ENCODE measurements at regions not wholly inside any gene's neighbourhood (a gene's known extent, or its start where the extent isn't known, plus 50 kb on each side); places are given as distances from the start of the nearest gene placed in this dataset.

DNA sequence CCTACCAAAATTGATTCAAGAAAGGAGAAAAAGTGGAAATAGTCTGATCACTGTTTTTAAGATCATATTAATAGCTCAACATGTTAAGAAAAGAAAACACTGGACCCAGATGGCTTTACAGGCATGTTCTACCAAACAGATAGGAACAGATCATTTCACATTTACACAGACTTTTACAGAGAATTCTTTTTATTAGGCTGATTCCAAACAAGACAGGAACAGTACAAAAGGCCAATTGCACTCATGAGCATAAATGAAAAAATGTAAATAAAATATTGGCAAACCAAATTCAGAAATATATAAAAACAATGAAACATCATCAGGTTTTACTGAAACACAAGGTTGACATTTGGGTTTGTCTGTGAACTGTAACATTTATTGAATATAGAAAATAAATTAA lies 106.5 kb downstream of the WNT5A start:
- no peak overlapping the region for H3K27ac ChIP-seq

DNA sequence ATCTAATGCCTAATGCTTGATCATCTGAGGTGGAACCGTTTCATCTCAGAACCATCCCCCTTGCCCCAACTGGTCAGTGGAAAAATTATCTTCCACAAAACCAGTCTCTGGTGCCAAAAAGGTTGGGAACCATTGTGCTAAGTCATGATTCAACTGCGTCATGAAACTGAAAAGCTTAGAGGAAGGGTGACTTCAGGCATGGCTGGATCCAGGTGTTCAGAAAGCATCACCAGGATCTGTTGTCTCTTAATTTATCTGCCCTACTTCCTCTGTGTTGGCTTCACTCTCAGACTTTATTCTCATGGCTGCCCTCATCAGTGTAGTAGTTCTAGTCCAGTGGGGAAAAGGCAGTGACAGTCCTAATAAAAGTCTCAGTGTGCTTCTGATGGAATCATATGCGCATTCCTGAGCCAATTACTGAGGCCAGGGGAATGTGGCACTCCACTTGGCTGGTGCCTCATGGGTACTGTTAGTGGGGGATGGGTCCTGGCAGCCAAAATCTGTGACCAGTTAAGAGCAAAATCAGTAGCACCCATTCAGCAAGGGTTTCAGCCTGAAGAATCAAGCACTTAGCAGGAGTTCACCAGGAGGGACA lies 110.3 kb downstream of the WNT5A start:
- Histone ChIP-seq H3K27me3 (no peaks in the 10 kb centered on the region), H3K9me3 (no peaks in the 10 kb centered on the region), H3K27ac (no peak overlapping the region), H3K4me1 (no peaks in the 10 kb centered on the region), H3K36me3 (no peaks in the 10 kb centered on the region), H3K4me3 (no peak overlapping the region)
- DNase-seq = no peak
- intact Hi-C loops (cut with DNase I; ENCODE audit: low total_unique reads) = no loop called here
- no peak for TF ChIP-seq POLR2A (IDR thresholded peaks at IDR 0.05)
- in situ Hi-C loops (cut with MboI; ENCODE audit: low pct_ligation_motif_present in 1 of 4, low pct_unique_long_range_greater_than_20kb in 1 of 4, low sequenced_read_pairs in 3 of 4) = no loop called here
- WGBS, 2 donors (ENCODE audit: low coverage in 1 of 2) = 86 to 100% methylated on average over 1 to 3 of the region's 3 CpGs

More for the DNA sequence above, 106.5 kb downstream of the WNT5A start:
- no peaks in the 10 kb centered on the region for H3K4me1 ChIP-seq
- H3K36me3 ChIP-seq = no peaks in the 10 kb centered on the region
- no peak overlapping the region for H3K4me3 ChIP-seq
- no peak for DNase-seq
- H3K27me3 ChIP-seq = no peaks in the 10 kb centered on the region
- intact Hi-C loops (cut with DNase I; ENCODE audit: low total_unique reads) (no loop called here), in situ Hi-C loops (cut with MboI; ENCODE audit: low pct_ligation_motif_present in 1 of 4, low pct_unique_long_range_greater_than_20kb in 1 of 4, low sequenced_read_pairs in 3 of 4) (no loop called here)
- no peaks in the 10 kb centered on the region for H3K9me3 ChIP-seq
- TF ChIP-seq, protein P1, sequence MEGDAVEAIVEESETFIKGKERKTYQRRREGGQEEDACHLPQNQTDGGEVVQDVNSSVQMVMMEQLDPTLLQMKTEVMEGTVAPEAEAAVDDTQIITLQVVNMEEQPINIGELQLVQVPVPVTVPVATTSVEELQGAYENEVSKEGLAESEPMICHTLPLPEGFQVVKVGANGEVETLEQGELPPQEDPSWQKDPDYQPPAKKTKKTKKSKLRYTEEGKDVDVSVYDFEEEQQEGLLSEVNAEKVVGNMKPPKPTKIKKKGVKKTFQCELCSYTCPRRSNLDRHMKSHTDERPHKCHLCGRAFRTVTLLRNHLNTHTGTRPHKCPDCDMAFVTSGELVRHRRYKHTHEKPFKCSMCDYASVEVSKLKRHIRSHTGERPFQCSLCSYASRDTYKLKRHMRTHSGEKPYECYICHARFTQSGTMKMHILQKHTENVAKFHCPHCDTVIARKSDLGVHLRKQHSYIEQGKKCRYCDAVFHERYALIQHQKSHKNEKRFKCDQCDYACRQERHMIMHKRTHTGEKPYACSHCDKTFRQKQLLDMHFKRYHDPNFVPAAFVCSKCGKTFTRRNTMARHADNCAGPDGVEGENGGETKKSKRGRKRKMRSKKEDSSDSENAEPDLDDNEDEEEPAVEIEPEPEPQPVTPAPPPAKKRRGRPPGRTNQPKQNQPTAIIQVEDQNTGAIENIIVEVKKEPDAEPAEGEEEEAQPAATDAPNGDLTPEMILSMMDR (IDR thresholded peaks at IDR 0.05) = no peak
- no peak for TF ChIP-seq POLR2AphosphoS5 (IDR thresholded peaks at IDR 0.05)
- no peak for TF ChIP-seq POLR2A (IDR thresholded peaks at IDR 0.05)
- no peak for TF ChIP-seq EP300 (IDR thresholded peaks at IDR 0.05; ENCODE audit: low read depth)

DNA sequence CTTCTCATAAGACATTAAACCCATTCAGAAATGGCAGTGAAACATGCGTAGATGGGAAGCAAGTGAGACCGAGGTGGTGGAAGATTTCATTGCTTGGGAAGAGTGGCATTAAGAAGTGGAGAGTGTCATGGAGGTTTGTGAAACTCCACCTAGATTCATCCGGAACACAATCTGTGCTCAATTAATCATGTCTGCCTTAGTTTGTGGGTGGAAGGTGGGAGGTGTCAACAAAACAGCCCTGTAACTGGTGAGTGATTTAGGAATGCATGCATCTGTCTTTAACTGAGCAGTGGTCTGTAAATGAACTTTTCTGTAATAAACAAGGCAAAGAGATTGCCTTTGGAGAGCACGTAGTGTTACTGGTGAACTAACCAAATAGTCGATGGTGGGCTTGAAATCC lies 113.7 kb downstream of the WNT5A start:
- H3K36me3 ChIP-seq = no peaks in the 10 kb centered on the region
- in situ Hi-C loops (cut with MboI; ENCODE audit: low pct_ligation_motif_present in 1 of 4, low pct_unique_long_range_greater_than_20kb in 1 of 4, low sequenced_read_pairs in 3 of 4) (no loop called here), intact Hi-C loops (cut with DNase I; ENCODE audit: low total_unique reads) (no loop called here)
- H3K4me3 ChIP-seq = no peak overlapping the region
- no peaks in the 10 kb centered on the region for H3K27me3 ChIP-seq
- no peak for DNase-seq
- TF ChIP-seq POLR2AphosphoS5 (IDR thresholded peaks at IDR 0.05) = no peak
- TF ChIP-seq, protein P1 (IDR thresholded peaks at IDR 0.05) = no peak
- TF ChIP-seq EP300 (IDR thresholded peaks at IDR 0.05; ENCODE audit: low read depth) = no peak
- no peak for TF ChIP-seq POLR2A (IDR thresholded peaks at IDR 0.05)
- WGBS, 2 donors (ENCODE audit: low coverage in 1 of 2) = 84 to 94% methylated on average over 5 of the region's 5 CpGs
- no peak overlapping the region for H3K27ac ChIP-seq
- H3K4me1 ChIP-seq = peaks cover 0 to 4% (median 0%) of the 10 kb centered on the region in 4 donors
- no peaks in the 10 kb centered on the region for H3K9me3 ChIP-seq

DNA sequence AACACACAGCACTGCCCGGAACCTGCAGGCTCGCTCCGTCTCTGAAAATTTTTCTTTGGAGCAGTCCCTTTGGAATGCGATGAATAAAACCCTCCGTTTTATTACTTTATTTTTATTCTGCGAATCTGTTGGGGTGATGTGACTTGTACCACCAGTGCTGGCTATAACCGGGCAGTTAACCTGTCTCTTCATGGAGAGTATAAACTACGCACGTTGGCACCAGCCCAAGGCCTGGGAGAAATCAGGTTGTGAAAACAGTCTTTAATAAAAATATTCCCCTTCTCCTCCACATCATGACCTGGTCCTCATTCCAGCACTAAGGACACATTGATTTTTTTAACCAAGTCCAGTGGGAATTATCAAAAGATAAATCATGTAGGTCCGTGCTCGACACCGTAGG lies 116.8 kb downstream of the WNT5A start:
- no peaks in the 10 kb centered on the region for H3K36me3 ChIP-seq
- TF ChIP-seq POLR2A (IDR thresholded peaks at IDR 0.05) = no peak
- TF ChIP-seq POLR2AphosphoS5 (IDR thresholded peaks at IDR 0.05) = peak in 1 of 3 donors; percentile 54
- H3K27me3 ChIP-seq = no peaks in the 10 kb centered on the region
- no peak for DNase-seq
- WGBS, 2 donors (ENCODE audit: low coverage in 1 of 2) = 70 to 83% methylated on average over 9 to 12 of the region's 12 CpGs
- no peaks in the 10 kb centered on the region for H3K9me3 ChIP-seq
- peaks cover 0 to 4% (median 0%) of the 10 kb centered on the region in 4 donors for H3K4me1 ChIP-seq
- H3K4me3 ChIP-seq = no peak overlapping the region
- in situ Hi-C loops (cut with MboI; ENCODE audit: low pct_ligation_motif_present in 1 of 4, low pct_unique_long_range_greater_than_20kb in 1 of 4, low sequenced_read_pairs in 3 of 4) = no loop called here
- intact Hi-C loops (cut with DNase I; ENCODE audit: low total_unique reads) = no loop called here
- H3K27ac ChIP-seq = no peak overlapping the region

DNA sequence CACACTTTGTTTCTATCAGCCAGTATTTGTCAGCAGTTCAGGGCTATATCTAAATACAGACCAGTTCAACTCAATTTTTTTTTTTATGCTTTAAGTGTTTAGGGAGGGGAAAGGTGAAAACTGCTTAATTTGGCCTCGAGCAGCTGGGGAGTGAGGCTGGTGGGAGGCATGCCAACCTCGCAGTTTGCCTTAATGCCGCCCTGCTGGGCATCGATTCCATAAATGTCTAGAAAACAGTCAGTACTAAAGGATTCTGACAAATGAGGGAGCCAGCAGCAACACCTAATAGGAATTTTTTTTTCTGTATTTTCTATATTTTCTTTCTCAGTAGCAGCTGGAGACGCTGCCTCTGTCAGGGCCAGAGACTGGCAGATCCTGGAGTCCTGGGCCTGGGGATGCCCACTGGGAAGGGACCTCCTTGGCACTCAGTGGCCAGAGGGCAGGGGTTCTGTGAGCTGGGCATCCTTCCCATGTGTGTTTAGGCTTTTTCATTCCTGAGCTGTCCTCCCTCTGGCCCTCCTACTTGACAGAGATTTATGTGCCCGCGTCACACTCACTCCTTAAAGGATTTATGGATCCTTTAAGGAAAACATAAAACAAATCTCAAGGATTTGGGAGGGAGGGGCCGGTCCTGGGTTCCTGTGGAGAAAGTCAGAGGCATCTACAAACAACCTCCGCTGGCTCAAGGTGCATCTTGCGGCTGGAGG lies 117.8 kb downstream of the WNT5A start:
- TF ChIP-seq, protein P1 (IDR thresholded peaks at IDR 0.05) = no peak
- TF ChIP-seq EP300 (IDR thresholded peaks at IDR 0.05; ENCODE audit: low read depth) (no peak), POLR2AphosphoS5 (IDR thresholded peaks at IDR 0.05) (no peak), POLR2A (IDR thresholded peaks at IDR 0.05) (no peak)
- H3K27me3 ChIP-seq = no peaks in the 10 kb centered on the region
- peaks cover 0 to 4% (median 0%) of the 10 kb centered on the region in 4 donors for H3K4me1 ChIP-seq
- H3K36me3 ChIP-seq = no peaks in the 10 kb centered on the region
- no peaks in the 10 kb centered on the region for H3K9me3 ChIP-seq
- intact Hi-C loops (cut with DNase I; ENCODE audit: low total_unique reads) (no loop called here), in situ Hi-C loops (cut with MboI; ENCODE audit: low pct_ligation_motif_present in 1 of 4, low pct_unique_long_range_greater_than_20kb in 1 of 4, low sequenced_read_pairs in 3 of 4) (no loop called here)
- H3K4me3 ChIP-seq = no peak overlapping the region
- WGBS, 2 donors (ENCODE audit: low coverage in 1 of 2) = 24 to 72% methylated on average over 2 to 10 of the region's 10 CpGs
- no peak for DNase-seq
- no peak overlapping the region for H3K27ac ChIP-seq
